H1 (cell line): ENCODE measurements at regions not wholly inside any gene's neighbourhood (a gene's known extent, or its start where the extent isn't known, plus 50 kb on each side); places are given as distances from the start of the nearest gene placed in this dataset.
A peak's percentile ranks its signal among the peaks of the same experiment; 100 is the strongest.

Source experiments
- CTCF ChIA-PET: fragments of 300-600 bp; sonication (Branson Sonifier 250); formaldehyde crosslinking; loops from one replicate; lab custom pipeline; 2021; ENCODE audit not compliant: partially characterized antibody; lab: Charles Lee
- POLR2A ChIA-PET: fragments of 300-600 bp; sonication (Branson Sonifier 250); formaldehyde crosslinking; loops from one replicate; lab custom pipeline; 2021; ENCODE audit warnings: inconsistent platforms; ENCODE audit not compliant: partially characterized antibody; lab: Charles Lee
- DNase-seq, 2 experiments: peaks; one replicate each; pipeline versions ENCODE4 v3.0.0 to v3.0.0-alpha.2; 2010 to 2022; ENCODE audit warnings: low spot score in 2 of 2, low read depth in 1 of 2, mixed read lengths in 1 of 2
- FAIRE-seq: peaks from 2 replicates; lab custom pipeline; 2011; peaks lifted over from hg19 to GRCh38; lab: Jason Lieb, UNC
- H2AFZ ChIP-seq: 2 replicates; pipeline ENCODE4 v1.8.1; 2012; ENCODE audit warnings: low read length, inconsistent platforms
- H2AK5ac ChIP-seq: 2 replicates; pipeline ENCODE4 v1.6.1; 2013; ENCODE audit warnings: low read depth, low read length
- H2BK120ac ChIP-seq: replicated peaks from 2 replicates; pipeline ENCODE3; 2013; ENCODE audit warnings: low read depth, low read length, inconsistent platforms
- H2BK12ac ChIP-seq: 2 replicates; pipeline ENCODE4 v1.6.1; 2013; ENCODE audit warnings: low read depth, low read length
- H2BK15ac ChIP-seq: 2 replicates; pipeline ENCODE4 v1.6.1; 2013; ENCODE audit warnings: low read length
- H2BK20ac ChIP-seq: 2 replicates; pipeline ENCODE4 v1.6.1; 2013; ENCODE audit warnings: low read length
- H2BK5ac ChIP-seq: 2 replicates; pipeline ENCODE4 v1.6.1; 2013; ENCODE audit warnings: low read depth, low read length
- H3K14ac ChIP-seq: 2 replicates; pipeline ENCODE4 v1.6.1; 2013; ENCODE audit warnings: inconsistent platforms; ENCODE audit not compliant: insufficient read length
- H3K18ac ChIP-seq: 2 replicates; pipeline ENCODE4 v1.6.1; 2013; ENCODE audit warnings: low read length; ENCODE audit errors: extremely low read depth
- H3K23ac ChIP-seq: 2 replicates; pipeline ENCODE4 v1.6.1; 2013; ENCODE audit warnings: inconsistent platforms; ENCODE audit not compliant: insufficient read length
- H3K23me2 ChIP-seq: 2 replicates; pipeline ENCODE4 v1.6.1; 2013; ENCODE audit warnings: low read depth, low read length
- H3K27ac ChIP-seq: 2 replicates; pipeline ENCODE4 v1.6.1; 2011; ENCODE audit warnings: low read depth, low read length, inconsistent platforms
- H3K27me3 ChIP-seq, 4 experiments: replicated peaks in 1 of 4; 1 replicate in 1 of 4; 2 replicates in 3 of 4; pipeline versions ENCODE4 v1.6.1 to v1.8.1; 2011 to 2013; ENCODE audit warnings: low read length in 3 of 4, mild to moderate bottlenecking in 3 of 4, inconsistent platforms in 2 of 4, mixed read lengths in 2 of 4, moderate library complexity in 1 of 4; ENCODE audit not compliant: control insufficient read depth in 3 of 4, insufficient read depth in 3 of 4; ENCODE audit errors: extremely low read depth in 1 of 4
- H3K36me3 ChIP-seq, 4 experiments: 2 replicates each; pipeline versions ENCODE4 v1.6.1 to v1.8.1; 2011 to 2013; ENCODE audit warnings: mild to moderate bottlenecking in 4 of 4, low read length in 3 of 4, moderate library complexity in 2 of 4, control low read depth in 1 of 4, inconsistent platforms in 1 of 4; ENCODE audit not compliant: insufficient read depth in 4 of 4, control insufficient read depth in 2 of 4
- H3K4ac ChIP-seq: replicated peaks from 2 replicates; pipeline ENCODE3; 2013; ENCODE audit warnings: low read length, low read depth, mixed read lengths, inconsistent platforms; ENCODE audit not compliant: insufficient read length
- H3K4me1 ChIP-seq, 4 experiments: replicated peaks in 1 of 4; 1 replicate in 1 of 4; 2 replicates in 3 of 4; pipeline versions ENCODE4 v1.6.1 to v1.8.1; 2011 to 2013; ENCODE audit warnings: low read length in 3 of 4, inconsistent platforms in 2 of 4, mixed read lengths in 1 of 4; ENCODE audit not compliant: insufficient read depth in 4 of 4, control insufficient read depth in 3 of 4
- H3K4me2 ChIP-seq, 2 experiments: 2 replicates each; pipeline versions ENCODE4 v1.6.1 to v1.8.1; 2011 to 2013; ENCODE audit warnings: low read depth in 2 of 2, low read length in 2 of 2, control low read depth in 1 of 2, inconsistent platforms in 1 of 2, mild to moderate bottlenecking in 1 of 2; ENCODE audit not compliant: insufficient read depth in 1 of 2
- H3K4me3 ChIP-seq, 4 experiments: fragments of 200-600, 300-600 bp in 1 of 4; sonication (generic), shearing (Covaris generic), sonication (Bioruptor Twin) in 1 of 4; 2 replicates each; pipeline versions ENCODE4 v1.5.1 to v1.8.1; 2011 to 2016; ENCODE audit warnings: low read length in 4 of 4, low read depth in 3 of 4, control low read depth in 2 of 4, inconsistent platforms in 2 of 4, mild to moderate bottlenecking in 2 of 4, mixed read lengths in 1 of 4, moderate library complexity in 1 of 4; ENCODE audit not compliant: insufficient read depth in 2 of 4; ENCODE audit errors: extremely low read depth in 1 of 4
- H3K56ac ChIP-seq: replicated peaks from 2 replicates; pipeline ENCODE3; 2013; ENCODE audit warnings: low read depth, mild to moderate bottlenecking, mixed read lengths, low read length, inconsistent platforms; ENCODE audit not compliant: insufficient read length
- H3K79me1 ChIP-seq: 2 replicates; pipeline ENCODE4 v1.6.1; 2013; ENCODE audit warnings: low read depth, low read length, control low read depth
- H3K79me2 ChIP-seq, 2 experiments: 2 replicates each; pipeline versions ENCODE4 v1.6.1 to v1.8.1; 2012 to 2013; ENCODE audit warnings: low read length in 2 of 2, mild to moderate bottlenecking in 2 of 2, inconsistent platforms in 1 of 2; ENCODE audit not compliant: insufficient read depth in 2 of 2, control insufficient read depth in 1 of 2
- H3K9ac ChIP-seq, 4 experiments: replicated peaks in 1 of 4; 1 replicate in 1 of 4; 2 replicates in 3 of 4; pipeline versions ENCODE4 v1.6.1 to v1.8.1; 2011 to 2013; ENCODE audit warnings: low read depth in 3 of 4, low read length in 3 of 4, control low read depth in 2 of 4, mild to moderate bottlenecking in 2 of 4, moderate library complexity in 2 of 4, inconsistent platforms in 1 of 4; ENCODE audit errors: extremely low read depth in 1 of 4
- H3K9me3 ChIP-seq, 2 experiments: 2 replicates each; pipeline versions ENCODE4 v1.6.1 to v1.8.1; 2012 to 2013; ENCODE audit warnings: mild to moderate bottlenecking in 2 of 2, moderate library complexity in 2 of 2, control low read depth in 1 of 2, inconsistent platforms in 1 of 2, low read depth in 1 of 2, low read length in 1 of 2, mixed read lengths in 1 of 2; ENCODE audit not compliant: insufficient read depth in 2 of 2
- H4K20me1 ChIP-seq, 2 experiments: replicated peaks in 1 of 2; 2 replicates each; pipeline versions ENCODE3 to v1.8.1; 2011 to 2013; ENCODE audit warnings: inconsistent platforms in 2 of 2, low read length in 2 of 2, mild to moderate bottlenecking in 1 of 2; ENCODE audit not compliant: insufficient read depth in 2 of 2, control insufficient read depth in 1 of 2
- H4K5ac ChIP-seq: 2 replicates; pipeline ENCODE4 v1.6.1; 2013; ENCODE audit warnings: low read length, low read depth, mixed read lengths, inconsistent platforms; ENCODE audit not compliant: insufficient read length
- H4K8ac ChIP-seq: 2 replicates; pipeline ENCODE4 v1.8.0; 2013; ENCODE audit warnings: mild to moderate bottlenecking, moderate library complexity, low read length, inconsistent platforms; ENCODE audit not compliant: insufficient read depth; ENCODE audit errors: extremely low read depth
- H4K91ac ChIP-seq: replicated peaks from 2 replicates; pipeline ENCODE3; 2013; ENCODE audit warnings: low read length, mixed read lengths, inconsistent platforms; ENCODE audit not compliant: insufficient read length
- SAP30 ChIP-seq: fragments of 300-600 bp; sonication (generic); IDR thresholded peaks from 2 replicates; pipeline ENCODE4 v1.7.1; 2012; ENCODE audit warnings: low read length, moderate library complexity, mild to moderate bottlenecking, inconsistent platforms; ENCODE audit not compliant: insufficient read depth, insufficient replicate concordance
- WGBS, 2 experiments: shearing (Covaris generic) in 1 of 2; methylation state at CpG; one replicate each; pipeline versions ENCODE4 v1.1.6 to v1.1.7; 2013 to 2015; ENCODE audit warnings: low lambda C conversion rate in 2 of 2, mixed read lengths in 2 of 2, inconsistent platforms in 1 of 2, low coverage in 1 of 2, missing lambda C conversion rate in 1 of 2; ENCODE audit not compliant: insufficient replicate concordance in 2 of 2, insufficient coverage in 1 of 2, insufficient read length in 1 of 2; ENCODE audit errors: extremely low coverage in 1 of 2, missing lambda C conversion rate in 1 of 2; 5-methylcytosine and 5-hydroxymethylcytosine counted together

GRCh38 chr4:137705171-137705783, 173.0 kb upstream of the PCDH18 start:
- CTCF ChIA-PET: interaction anchor here (0.8 to 2.0 kb wide), 2 partner anchors 284 to 385 kb away, joined by 3 to 6 read pairs; no protein-coding TSS in a partner anchor
- TF ChIP-seq SAP30: no peak
- TF ChIP-seq, all 59 proteins: peak for 0
- POLR2A ChIA-PET: interaction anchor here (0.5 kb wide), 1 partner anchor 259 kb away, joined by 3 read pairs; no protein-coding TSS in a partner anchor

More at GRCh38 chr4:137705171-137705783, 173.0 kb upstream of the PCDH18 start:
- Histone ChIP-seq H3K9me3 (no peaks in the 10 kb centered on the region; a peak in 1 of 4 replicates), H3K4me3 (no peak overlapping the region), H4K20me1 (no peaks in the 10 kb centered on the region), H2BK20ac (no peak overlapping the region), H3K79me1 (no peaks in the 10 kb centered on the region), H3K36me3 (no peaks in the 10 kb centered on the region), H4K91ac (no peak overlapping the region), H3K27ac (no peak overlapping the region), H3K14ac (no peak overlapping the region), H3K56ac (no peak overlapping the region), H4K8ac (no peak overlapping the region), H2BK5ac (no peak overlapping the region), H2BK120ac (no peak overlapping the region), H3K23me2 (no peaks in the 10 kb centered on the region; the same call in 1 of the 2 replicates), H2BK12ac (no peak overlapping the region), H4K5ac (no peak overlapping the region), H3K23ac (no peak overlapping the region), H2AK5ac (no peak overlapping the region), H3K27me3 (no peaks in the 10 kb centered on the region), H3K9ac (no peak overlapping the region), H2AFZ (peak overlapping the region; percentile 27; the same call in 1 of the 2 replicates), H3K79me2 (no peaks in the 10 kb centered on the region), H3K4me1 (no peaks in the 10 kb centered on the region), H3K18ac (no peak overlapping the region), H3K4me2 (no peak overlapping the region), H2BK15ac (no peak overlapping the region), H3K4ac (no peak overlapping the region)
- 88% methylated on average over 3 of the region's 3 CpGs; no CpG with 5 or more reads in 1 of the 2 experiments for WGBS, 2 experiments
- DNase-seq (no peak), FAIRE-seq (no peak)
